Large intestine (tissue), 3 donors: ENCODE measurements at regions not wholly inside any gene's neighbourhood (a gene's known extent, or its start where the extent isn't known, plus 50 kb on each side); places are given as distances from the start of the nearest gene placed in this dataset.
A peak's percentile ranks its signal among the peaks of the same experiment; 100 is the strongest.

ENCODE experiments used
- DNase-seq, 2 donors: peaks; one replicate each; pipeline versions ENCODE4 v3.0.0 to v3.0.0-alpha.2; 2013
- H3K27ac ChIP-seq: one replicate; pipeline ENCODE4 v1.5.1; 2013; ENCODE audit warnings: low read length
- H3K27me3 ChIP-seq: 2 replicates; pipeline ENCODE4 v1.6.1; 2013; ENCODE audit warnings: low read length; ENCODE audit not compliant: control insufficient read depth, insufficient read depth
- H3K36me3 ChIP-seq: 2 replicates; pipeline ENCODE4 v1.6.1; 2013; ENCODE audit warnings: low read length; ENCODE audit not compliant: control insufficient read depth, insufficient read depth
- H3K4me1 ChIP-seq: one replicate; pipeline ENCODE4 v1.6.1; 2013; ENCODE audit warnings: low read length; ENCODE audit not compliant: control insufficient read depth, insufficient read depth
- H3K4me3 ChIP-seq: one replicate; pipeline ENCODE4 v1.5.1; 2013; ENCODE audit warnings: low read length
- H3K9me3 ChIP-seq: one replicate; pipeline ENCODE4 v1.6.1; 2013; ENCODE audit warnings: mild to moderate bottlenecking, low read depth, low read length, moderate library complexity; ENCODE audit not compliant: control insufficient read depth
- WGBS: methylation state at CpG from one replicate; pipeline ENCODE4 v1.1.5; 2013; ENCODE audit warnings: low lambda C conversion rate; ENCODE audit not compliant: insufficient coverage; 5-methylcytosine and 5-hydroxymethylcytosine counted together

GRCh38 chr17:15884731-15885130 is 60.2 kb upstream of the ADORA2B start:
- no peaks in the 10 kb centered on the region for H3K9me3 ChIP-seq
- no peaks in the 10 kb centered on the region for H3K36me3 ChIP-seq
- no peak for DNase-seq
- WGBS: no CpG with 5 or more reads among the region's 4 CpGs
- H3K4me1 ChIP-seq: no peaks in the 10 kb centered on the region
- no peak overlapping the region for H3K27ac ChIP-seq
- H3K27me3 ChIP-seq: no peaks in the 10 kb centered on the region
- no peak overlapping the region for H3K4me3 ChIP-seq

GRCh38 chr17:15885770-15886169 is 59.2 kb upstream of the ADORA2B start:
- Histone ChIP-seq H3K36me3 (no peaks in the 10 kb centered on the region), H3K4me3 (no peak overlapping the region), H3K27me3 (no peaks in the 10 kb centered on the region), H3K27ac (no peak overlapping the region), H3K4me1 (no peaks in the 10 kb centered on the region), H3K9me3 (no peaks in the 10 kb centered on the region)
- DNase-seq: no peak
- no CpG with 5 or more reads among the region's 2 CpGs for WGBS

- Histone ChIP-seq H3K36me3 (no peaks in the 10 kb centered on the region), H3K27me3 (no peaks in the 10 kb centered on the region), H3K9me3 (no peaks in the 10 kb centered on the region), H3K4me3 (no peak overlapping the region), H3K4me1 (no peaks in the 10 kb centered on the region), H3K27ac (no peak overlapping the region)
- DNase-seq: no peak
- 31% methylated on average over 2 of the region's 8 CpGs for WGBS
These were observed 58.7 kb upstream of the ADORA2B start for GRCh38 chr17:15886221-15886620.

- no peaks in the 10 kb centered on the region for H3K9me3 ChIP-seq
- DNase-seq: no peak
- no peaks in the 10 kb centered on the region for H3K27me3 ChIP-seq
- H3K27ac ChIP-seq: no peak overlapping the region
- WGBS: no CpG with 5 or more reads among the region's 7 CpGs
- no peak overlapping the region for H3K4me3 ChIP-seq
- H3K4me1 ChIP-seq: no peaks in the 10 kb centered on the region
- no peaks in the 10 kb centered on the region for H3K36me3 ChIP-seq
These were observed 58.1 kb upstream of the ADORA2B start for GRCh38 chr17:15886804-15887203.

- WGBS: 100% methylated on average over 1 of the region's 2 CpGs
- Histone ChIP-seq H3K9me3 (no peaks in the 10 kb centered on the region), H3K4me1 (no peaks in the 10 kb centered on the region), H3K4me3 (no peak overlapping the region), H3K27ac (no peak overlapping the region), H3K36me3 (no peaks in the 10 kb centered on the region), H3K27me3 (no peaks in the 10 kb centered on the region)
- no peak for DNase-seq
These were observed 56.5 kb upstream of the ADORA2B start for GRCh38 chr17:15888436-15888835.

- H3K27me3 ChIP-seq: no peaks in the 10 kb centered on the region
- no peak for DNase-seq
- H3K27ac ChIP-seq: no peak overlapping the region
- no peaks in the 10 kb centered on the region for H3K36me3 ChIP-seq
- no peaks in the 10 kb centered on the region for H3K9me3 ChIP-seq
- WGBS: no CpG with 5 or more reads among the region's 3 CpGs
- H3K4me3 ChIP-seq: no peak overlapping the region
- H3K4me1 ChIP-seq: peaks cover 3% of the 10 kb centered on the region
These were observed 54.5 kb upstream of the ADORA2B start for GRCh38 chr17:15890279-15890892.

- Histone ChIP-seq H3K4me1 (peaks cover 3% of the 10 kb centered on the region), H3K4me3 (no peak overlapping the region), H3K27me3 (no peaks in the 10 kb centered on the region), H3K9me3 (no peaks in the 10 kb centered on the region), H3K27ac (no peak overlapping the region), H3K36me3 (no peaks in the 10 kb centered on the region)
- WGBS: no CpG with 5 or more reads among the region's 3 CpGs
- DNase-seq: no peak
These were observed 53.6 kb upstream of the ADORA2B start for GRCh38 chr17:15891318-15891717.

- WGBS: no CpG with 5 or more reads among the region's 10 CpGs
- Histone ChIP-seq H3K9me3 (no peaks in the 10 kb centered on the region), H3K4me3 (no peak overlapping the region), H3K36me3 (no peaks in the 10 kb centered on the region), H3K27me3 (no peaks in the 10 kb centered on the region), H3K27ac (no peak overlapping the region), H3K4me1 (peaks cover 3% of the 10 kb centered on the region)
- no peak for DNase-seq
These were observed 52.7 kb upstream of the ADORA2B start for GRCh38 chr17:15892244-15892643.

- H3K9me3 ChIP-seq: no peaks in the 10 kb centered on the region
- H3K36me3 ChIP-seq: no peaks in the 10 kb centered on the region
- H3K4me1 ChIP-seq: peaks cover 3% of the 10 kb centered on the region
- no CpG with 5 or more reads among the region's 9 CpGs for WGBS
- peak in 1 of 2 donors; percentile 46 for DNase-seq
- H3K27ac ChIP-seq: no peak overlapping the region
- H3K27me3 ChIP-seq: no peaks in the 10 kb centered on the region
- H3K4me3 ChIP-seq: no peak overlapping the region
These were observed 51.9 kb upstream of the ADORA2B start for GRCh38 chr17:15892731-15893657.

- no peaks in the 10 kb centered on the region for H3K27me3 ChIP-seq
- no CpG with 5 or more reads among the region's 2 CpGs for WGBS
- no peak overlapping the region for H3K4me3 ChIP-seq
- no peaks in the 10 kb centered on the region for H3K9me3 ChIP-seq
- no peaks in the 10 kb centered on the region for H3K36me3 ChIP-seq
- no peak overlapping the region for H3K27ac ChIP-seq
- no peak for DNase-seq
- peaks cover 3% of the 10 kb centered on the region for H3K4me1 ChIP-seq
These were observed 51.3 kb upstream of the ADORA2B start for GRCh38 chr17:15893658-15894024.
